Right renal cortex interstitium (tissue), 3 donors: ENCODE measurements at regions not wholly inside any gene's neighbourhood (a gene's known extent, or its start where the extent isn't known, plus 50 kb on each side); places are given as distances from the start of the nearest gene placed in this dataset.

ENCODE experiments used
- DNase-seq, 3 donors: peaks; one replicate each; pipeline ENCODE4 v3.0.0-alpha.2; 2013; ENCODE audit warnings: low read depth in 3 of 3, low spot score in 2 of 3

DNA sequence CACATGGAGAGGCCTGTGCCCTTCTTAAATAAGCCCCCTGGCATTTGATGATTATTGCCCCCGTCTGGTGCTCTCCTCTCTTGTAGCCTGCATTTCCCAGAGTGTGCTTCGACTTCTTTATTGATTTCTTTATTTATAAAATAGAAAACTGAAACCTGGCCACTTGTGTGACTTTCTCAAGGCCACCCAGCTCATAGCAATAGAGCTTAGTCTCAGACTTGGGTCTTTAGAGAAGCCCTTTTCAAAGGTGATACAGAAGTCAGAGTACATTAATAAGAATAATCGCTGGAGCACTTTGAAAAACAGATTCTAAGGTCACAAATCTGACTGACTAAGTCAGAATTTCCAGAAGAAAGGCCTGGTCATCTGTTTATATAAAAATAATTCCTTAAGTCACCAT, 86.6 kb downstream of the NOC3L start:
- no peak for DNase-seq

DNA sequence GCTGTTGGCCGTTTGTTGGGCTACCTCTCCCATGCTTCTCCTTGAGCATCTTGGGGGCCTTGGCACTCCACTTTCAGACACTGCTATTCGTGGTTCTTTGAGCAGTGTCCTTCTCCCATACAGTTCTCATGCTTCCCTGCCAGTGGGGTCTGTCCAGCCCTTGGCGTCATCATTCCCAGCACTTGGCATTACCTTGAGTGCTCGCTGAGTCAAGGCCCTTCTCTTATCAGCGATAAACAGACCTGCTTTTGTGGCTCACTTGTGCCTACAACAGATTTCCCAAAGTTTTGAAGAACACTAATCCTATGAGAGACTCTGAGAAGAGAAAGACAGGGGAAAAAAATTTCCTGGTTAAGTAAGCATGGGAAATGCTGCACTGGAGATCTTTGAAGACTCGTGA, 85.3 kb downstream of the NOC3L start:
- DNase-seq: no peak

DNA sequence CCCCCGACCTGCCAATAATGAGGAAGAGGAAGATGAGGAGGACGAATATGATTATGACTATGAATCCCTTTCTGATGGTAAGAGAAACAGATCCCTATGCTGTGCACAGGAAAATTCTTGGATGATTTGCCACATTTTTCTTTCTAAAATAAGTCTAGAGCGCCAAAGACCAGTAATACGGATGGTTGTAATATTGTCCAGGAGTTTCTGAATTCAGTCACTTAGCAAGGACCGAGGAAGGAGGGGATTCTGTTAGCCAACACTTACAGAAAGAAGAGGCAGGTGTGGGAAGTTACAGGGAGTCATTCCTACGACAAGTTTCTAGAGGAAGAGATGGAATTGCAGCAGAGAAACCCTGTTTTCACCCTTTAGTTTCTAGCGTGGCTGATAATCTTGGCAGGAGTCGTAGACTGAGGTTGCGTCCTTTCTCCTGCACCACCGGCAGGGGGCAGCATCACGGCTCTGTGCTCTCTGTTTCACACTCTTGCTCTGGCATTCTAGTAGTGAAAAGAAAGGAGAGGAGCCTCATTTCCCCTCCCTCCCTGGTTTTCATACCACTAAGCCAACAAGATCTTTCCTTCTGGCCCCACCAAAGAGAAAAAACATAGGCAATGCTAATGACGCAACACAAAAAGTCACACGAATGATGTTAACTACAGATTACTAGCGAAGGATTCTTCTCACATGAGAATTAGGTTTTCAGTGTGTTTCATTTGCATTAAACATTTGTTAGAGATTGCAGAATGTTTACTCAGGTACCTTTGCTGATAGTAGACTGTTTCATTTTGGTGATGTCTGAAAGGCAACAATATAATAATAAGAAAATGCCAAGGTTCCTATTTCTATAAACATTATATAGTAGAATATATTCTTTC, 82.7 kb downstream of the NOC3L start:
- DNase-seq: no peak

DNA sequence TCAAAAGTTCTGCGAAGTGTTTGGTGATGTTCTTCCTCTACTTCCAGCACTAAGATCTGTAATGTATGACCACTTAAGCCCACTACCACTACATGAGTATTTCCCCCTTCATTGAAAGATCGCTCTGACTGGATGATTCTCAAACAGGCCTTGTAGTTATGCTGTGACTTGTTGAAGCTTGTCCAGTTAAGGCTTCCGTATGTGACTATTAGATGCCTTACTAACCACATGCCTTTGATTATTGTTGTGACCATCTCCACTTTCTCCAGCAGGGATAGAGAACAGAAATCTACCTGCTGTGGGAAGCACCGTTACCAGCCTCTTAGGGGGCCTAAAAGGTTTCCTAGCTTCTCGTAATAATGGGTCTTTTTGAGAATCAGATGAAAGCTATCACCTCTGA, 81.1 kb downstream of the NOC3L start:
- no peak for DNase-seq

DNA sequence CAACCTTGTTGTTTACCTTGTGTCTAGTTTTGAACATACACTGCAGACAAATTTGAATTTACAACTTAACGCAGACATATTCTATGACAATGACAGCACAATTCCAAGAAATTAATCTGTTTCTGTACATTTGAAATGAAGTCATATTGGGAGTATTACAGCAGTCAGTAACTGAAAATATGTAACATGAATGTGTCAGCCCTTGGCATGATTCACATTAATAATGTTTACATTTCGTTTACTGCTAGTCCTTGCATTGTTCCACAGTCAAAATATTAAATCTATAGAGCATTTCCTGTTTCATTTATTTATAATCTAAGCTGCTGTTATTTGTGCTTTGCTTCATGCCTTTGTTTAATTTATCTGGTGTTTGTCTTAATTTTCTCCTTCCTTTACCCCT, 80.4 kb downstream of the NOC3L start:
- DNase-seq: no peak
